Right lobe of liver (tissue), 4 donors: ENCODE measurements at regions not wholly inside any gene's neighbourhood (a gene's known extent, or its start where the extent isn't known, plus 50 kb on each side); places are given as distances from the start of the nearest gene placed in this dataset.

Source experiments
- POLR2A ChIP-seq: fragments of 450-650 bp; IDR thresholded peaks from one replicate; pipeline ENCODE4 v1.6.1; 2017; ENCODE audit warnings: antibody characterized with exemption, mild to moderate bottlenecking
- TF ChIP-seq, protein P1 (sequence below), 4 donors: fragments of 200-600 bp in 3 of 4; fragments of 450-650 bp in 1 of 4; IDR thresholded peaks; one replicate each; pipeline versions ENCODE4 v1.5.1 to v1.8.0; 2016 to 2022; ENCODE audit warnings: antibody characterized with exemption in 4 of 4, mild to moderate bottlenecking in 2 of 4
- donor health status: DM: no; HTN: no; CAD: no.
- donor health status: DM: no; HTN: no; CAD: no.
- donor health status: DM: no; HTN: yes; CAD: no.

DNA sequence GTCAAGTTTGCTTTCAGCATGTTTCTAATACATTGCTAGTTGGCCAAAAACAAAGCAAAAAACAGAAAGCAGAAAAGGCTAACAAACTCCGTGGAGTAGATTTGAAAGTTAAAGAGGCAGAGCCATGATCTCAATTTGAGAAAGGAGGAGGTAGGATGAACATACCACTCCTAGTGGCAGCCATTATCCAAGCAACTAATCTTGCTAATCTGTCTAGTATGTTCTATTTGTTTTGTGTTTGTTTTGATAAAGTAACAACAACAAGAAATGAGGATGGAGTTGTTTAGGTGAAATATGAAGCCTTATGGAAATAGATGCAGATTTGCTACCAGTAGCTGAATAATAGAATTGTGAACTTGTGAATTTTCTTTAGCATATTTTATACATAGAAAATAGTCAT is 295.5 kb upstream of the PRDM1 start:
- TF ChIP-seq, protein P1, sequence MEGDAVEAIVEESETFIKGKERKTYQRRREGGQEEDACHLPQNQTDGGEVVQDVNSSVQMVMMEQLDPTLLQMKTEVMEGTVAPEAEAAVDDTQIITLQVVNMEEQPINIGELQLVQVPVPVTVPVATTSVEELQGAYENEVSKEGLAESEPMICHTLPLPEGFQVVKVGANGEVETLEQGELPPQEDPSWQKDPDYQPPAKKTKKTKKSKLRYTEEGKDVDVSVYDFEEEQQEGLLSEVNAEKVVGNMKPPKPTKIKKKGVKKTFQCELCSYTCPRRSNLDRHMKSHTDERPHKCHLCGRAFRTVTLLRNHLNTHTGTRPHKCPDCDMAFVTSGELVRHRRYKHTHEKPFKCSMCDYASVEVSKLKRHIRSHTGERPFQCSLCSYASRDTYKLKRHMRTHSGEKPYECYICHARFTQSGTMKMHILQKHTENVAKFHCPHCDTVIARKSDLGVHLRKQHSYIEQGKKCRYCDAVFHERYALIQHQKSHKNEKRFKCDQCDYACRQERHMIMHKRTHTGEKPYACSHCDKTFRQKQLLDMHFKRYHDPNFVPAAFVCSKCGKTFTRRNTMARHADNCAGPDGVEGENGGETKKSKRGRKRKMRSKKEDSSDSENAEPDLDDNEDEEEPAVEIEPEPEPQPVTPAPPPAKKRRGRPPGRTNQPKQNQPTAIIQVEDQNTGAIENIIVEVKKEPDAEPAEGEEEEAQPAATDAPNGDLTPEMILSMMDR (IDR thresholded peaks at IDR 0.05): no peak
- no peak for TF ChIP-seq POLR2A
